ENCODE measurements at regions not wholly inside any gene's neighbourhood (a gene's known extent, or its start where the extent isn't known, plus 50 kb on each side); places are given as distances from the start of the nearest gene placed in this dataset.

DNA sequence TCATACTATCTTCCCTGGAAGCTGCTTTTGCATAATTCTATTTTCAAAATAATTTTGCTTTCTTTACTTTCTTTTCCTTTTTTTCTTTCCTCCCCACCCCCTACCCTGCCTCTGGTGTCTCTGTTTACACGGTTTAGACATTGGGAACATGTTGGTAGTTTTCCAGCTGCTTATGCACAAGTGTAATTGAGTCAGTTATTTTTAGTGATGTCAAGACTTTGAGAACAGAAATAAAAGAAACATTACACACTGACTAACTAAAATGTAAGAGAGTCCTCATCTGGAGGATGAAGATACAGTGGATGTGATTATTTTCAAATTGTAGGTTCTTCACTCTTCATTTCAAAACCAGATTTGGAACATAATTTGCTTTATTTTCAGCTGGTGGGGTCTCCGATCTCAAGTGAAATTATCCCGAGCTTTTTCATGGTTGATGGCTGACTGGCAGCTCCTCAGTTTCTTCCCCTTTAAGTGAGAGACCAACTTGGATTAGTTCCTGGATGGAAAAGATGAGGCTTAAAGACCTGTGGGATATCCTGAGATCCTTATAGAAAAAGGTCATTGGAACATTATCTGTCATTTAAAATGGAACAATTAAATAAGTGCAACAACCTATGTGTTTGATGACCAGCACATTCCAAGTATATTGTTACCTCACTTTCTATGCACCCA lies 154.4 kb upstream of the ZNF462 start:
- no peak for DNase-seq (ENCODE audit: low read depth)

DNA sequence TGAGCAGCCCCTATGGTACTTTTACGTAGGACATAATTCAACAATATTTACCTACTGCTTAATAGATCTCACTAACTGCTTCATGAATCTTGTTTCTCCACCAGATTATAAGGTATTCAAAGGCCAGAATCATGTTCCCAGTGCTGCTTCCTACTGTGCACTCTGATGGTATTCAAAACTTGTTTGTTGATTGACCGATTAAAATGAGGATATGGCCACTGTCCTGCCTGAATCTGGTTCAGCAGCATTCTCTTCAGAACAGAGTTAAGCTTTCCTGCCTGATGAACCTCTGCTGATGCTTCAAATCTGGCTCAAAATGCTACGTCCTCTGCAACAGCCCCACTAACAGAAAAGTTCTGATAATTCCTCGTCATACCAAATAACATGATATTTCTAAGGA lies 150.7 kb upstream of the ZNF462 start:
- DNase-seq (ENCODE audit: low read depth) = no peak

DNA sequence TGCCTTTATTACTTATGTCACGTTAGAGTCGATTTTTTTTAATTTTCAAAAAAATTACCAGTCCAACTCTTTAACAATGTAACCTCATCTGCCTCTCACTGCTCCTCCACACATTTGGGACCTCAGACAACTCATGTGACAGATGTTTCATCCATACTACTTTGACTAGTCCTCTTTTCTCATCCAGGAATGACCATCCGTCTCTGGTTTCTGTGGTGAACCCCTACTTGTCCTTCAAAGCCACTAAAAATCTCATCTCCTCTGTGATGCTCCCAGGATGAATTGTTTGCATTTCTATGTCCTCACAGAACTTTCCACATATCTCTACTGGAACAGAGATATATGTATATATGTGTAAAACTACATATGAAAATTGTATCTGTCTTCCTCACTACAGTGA lies 149.8 kb upstream of the ZNF462 start:
- DNase-seq (ENCODE audit: low read depth) = no peak

DNA sequence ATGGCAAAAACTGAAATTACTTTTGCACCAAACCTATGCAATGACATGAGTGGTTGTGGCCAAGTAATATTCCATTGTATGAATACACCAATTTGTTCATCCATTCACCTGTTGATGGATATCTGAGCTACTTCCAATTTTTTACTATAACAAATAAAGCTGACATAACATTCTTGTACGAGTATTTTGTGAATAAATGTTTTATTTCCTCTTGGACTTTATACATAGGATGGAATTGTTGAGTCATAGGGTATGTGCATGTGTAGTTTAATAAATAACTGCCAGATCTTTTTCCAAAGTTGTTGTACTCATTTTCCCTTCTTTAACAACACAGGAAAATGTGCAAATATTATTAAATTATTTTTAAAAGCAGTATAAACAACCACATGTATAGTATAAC lies 146.1 kb upstream of the ZNF462 start:
- DNase-seq (ENCODE audit: low read depth) = no peak

DNA sequence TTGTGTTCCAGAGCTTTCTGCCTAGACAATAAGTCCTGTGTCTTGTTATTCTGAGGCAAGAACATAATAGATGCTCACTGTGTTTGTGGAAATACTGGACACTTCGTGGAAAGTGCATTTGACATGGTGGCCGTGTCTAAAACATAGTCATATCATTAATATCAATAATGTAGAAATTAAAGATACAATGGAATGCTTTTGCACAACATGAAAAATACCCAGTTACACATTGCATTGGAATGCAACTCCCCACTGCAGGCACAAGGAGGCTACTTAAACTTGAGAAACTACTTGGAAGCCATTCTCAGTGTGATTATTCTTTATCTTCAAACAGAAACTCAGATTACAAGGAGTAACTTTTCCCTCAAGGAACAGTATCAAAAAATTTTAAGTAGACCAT lies 145.3 kb upstream of the ZNF462 start:
- DNase-seq (ENCODE audit: low read depth) = peak; percentile 48

DNA sequence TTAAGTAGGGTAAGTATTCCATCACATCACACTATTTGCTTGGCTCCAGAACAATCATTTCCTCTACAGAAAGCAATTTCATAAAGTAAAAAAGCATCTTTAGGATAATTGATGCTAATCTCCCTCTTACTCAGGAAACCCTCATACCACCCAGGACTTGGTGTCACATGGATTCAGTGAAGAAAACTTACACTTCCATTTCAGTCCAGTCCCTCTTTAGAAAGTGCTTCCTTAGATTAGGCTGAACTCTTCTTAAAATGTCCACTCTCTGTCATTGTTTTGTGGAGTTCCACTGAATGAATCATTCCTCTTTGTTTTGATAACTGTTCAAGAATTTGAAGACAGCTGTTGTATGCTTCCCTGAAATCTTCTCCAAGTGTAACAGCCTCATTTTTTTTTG lies 144.0 kb upstream of the ZNF462 start:
- DNase-seq (ENCODE audit: low read depth) = peak; percentile 27

DNA sequence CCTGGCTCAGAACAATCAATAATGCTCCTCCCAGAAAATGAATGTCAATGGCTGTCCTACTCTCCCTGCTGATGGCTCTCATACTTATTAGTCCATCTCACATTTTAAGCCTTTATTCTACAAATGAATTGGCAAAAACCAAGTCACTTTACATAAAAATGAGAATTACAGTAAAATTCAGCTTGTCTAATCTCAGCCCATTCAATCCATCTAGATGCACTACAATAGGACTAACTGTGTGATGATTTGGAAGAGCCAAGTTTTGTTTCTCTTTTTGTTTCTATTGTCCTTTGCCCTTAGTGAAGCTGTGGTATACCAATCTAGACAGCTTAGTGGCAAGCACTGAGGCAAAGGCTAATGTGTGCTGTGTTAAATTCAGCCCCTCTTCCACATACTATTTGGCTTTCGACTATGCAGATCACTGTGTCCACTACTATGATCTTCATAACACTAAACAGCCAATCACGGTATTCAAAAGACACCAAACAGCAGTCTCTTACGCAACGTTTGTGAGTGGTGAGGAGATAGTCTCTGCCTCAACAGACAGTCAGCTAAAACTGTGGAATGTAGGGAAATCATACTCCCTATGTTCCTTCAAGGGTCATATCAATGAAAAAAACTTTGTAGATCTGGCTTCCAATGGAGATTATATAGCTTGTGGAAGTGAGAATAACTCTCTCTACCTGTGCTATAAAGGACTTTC lies 140.8 kb upstream of the ZNF462 start:
- DNase-seq (ENCODE audit: low read depth) = no peak

DNA sequence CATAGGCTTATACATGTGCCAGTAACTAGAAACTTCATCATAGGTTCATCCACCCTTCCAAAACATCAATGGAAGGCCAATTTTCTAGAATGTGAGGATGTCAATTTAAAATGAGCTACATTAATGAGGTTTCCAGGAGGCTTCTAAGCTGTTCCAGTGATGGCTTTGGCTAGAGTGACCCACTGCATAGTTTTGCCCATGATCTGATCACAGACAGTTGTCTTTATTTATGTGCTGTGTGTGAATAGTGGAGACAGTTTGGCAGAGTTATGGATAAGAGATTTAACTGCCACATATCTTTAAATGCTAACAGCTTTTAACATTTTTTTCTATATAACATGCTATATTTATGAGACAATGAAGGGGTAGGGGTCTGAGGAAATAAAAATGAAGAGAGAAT lies 139.0 kb upstream of the ZNF462 start:
- DNase-seq (ENCODE audit: low read depth) = no peak

DNA sequence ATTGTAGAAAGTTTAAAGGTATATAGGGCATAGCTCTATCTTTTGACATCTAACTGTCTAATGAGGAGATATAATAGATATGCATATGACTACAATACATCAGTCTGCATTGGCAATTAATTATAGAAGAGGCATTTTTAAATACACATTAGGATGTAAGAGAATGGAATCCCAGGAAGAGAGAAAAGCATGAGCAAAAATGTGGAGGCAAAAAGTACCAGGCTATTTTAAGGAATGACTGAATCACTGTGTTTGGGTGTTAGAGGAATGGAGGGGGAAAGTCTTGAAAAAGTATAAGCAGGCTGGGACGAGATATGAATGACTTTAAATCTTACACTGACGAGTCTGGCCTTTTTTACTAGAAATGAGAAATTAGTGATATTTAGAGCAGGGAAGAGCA lies 138.4 kb upstream of the ZNF462 start:
- DNase-seq (ENCODE audit: low read depth) = no peak

DNA sequence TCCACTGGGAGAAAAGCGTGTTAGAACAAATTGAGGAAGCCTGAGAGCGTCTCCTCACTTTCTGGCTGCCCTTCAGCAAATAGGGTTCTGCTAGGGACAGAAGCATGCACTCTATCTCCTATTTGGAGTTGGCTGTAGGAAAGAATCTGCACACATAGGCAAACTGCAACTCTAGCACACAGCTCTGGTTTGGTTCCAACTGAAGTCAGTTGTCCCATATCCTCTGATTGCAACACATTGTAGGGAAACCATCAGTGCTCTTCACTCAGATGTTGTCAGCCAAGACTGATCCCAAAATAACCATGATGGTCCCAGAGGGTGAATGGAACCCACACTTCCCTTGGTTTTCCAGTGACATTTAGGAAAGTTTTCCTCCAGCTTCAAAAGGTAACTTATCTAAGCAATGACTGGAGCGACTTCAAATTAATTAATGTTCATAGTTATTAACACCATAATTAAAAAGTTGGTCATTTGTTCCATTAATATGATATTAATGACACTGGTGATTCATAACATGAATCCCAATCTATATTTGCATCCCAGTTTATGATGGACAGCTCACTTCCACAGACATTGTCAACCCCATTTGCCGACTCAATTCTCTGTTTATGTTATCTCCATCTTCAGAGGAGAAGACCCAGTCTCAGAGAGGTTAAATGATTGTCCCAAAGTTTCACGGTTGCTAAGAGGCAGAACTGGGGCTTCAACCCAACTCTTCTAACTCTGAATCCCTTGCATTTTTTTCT lies 136.7 kb upstream of the ZNF462 start:
- no peak for DNase-seq (ENCODE audit: low read depth)

DNA sequence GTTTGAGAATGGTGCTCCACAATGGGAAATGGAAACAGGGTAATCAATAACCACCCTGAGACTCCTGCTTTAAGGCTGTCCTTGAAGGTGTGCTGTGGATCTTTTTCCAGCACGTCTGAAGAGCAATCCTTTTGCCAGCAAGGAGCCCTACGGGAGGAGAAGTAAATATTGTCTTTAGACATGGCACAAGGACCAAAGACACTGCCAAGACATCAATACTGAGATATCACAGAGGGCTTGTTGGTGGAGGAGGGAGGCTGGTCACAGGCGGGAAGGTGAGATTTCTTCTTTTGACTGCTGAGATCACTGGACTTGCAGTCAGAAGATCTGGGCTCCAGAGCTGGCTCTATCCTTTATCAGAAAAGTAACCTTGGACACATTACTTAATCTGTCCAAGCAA lies 135.0 kb upstream of the ZNF462 start:
- no peak for DNase-seq (ENCODE audit: low read depth)

DNA sequence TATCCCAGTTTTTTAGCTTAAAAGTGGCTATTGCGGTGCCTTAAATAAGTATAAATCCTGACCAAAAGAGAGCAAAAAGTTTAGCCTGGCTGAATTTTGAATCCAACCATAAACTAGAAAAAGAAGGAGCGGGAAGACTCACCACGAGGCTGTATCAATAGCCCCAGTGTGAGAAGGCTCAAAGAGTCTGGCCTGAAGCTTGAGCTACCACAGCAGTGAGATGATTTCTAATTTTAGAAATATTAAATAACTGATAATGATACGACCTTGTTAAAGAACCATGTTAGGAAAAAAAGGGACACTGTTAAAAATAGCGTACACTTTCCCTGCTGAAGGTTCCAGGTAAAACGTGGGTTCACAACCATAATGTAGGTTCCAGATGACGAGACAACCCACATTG lies 134.1 kb upstream of the ZNF462 start:
- no peak for DNase-seq (ENCODE audit: low read depth)

DNA sequence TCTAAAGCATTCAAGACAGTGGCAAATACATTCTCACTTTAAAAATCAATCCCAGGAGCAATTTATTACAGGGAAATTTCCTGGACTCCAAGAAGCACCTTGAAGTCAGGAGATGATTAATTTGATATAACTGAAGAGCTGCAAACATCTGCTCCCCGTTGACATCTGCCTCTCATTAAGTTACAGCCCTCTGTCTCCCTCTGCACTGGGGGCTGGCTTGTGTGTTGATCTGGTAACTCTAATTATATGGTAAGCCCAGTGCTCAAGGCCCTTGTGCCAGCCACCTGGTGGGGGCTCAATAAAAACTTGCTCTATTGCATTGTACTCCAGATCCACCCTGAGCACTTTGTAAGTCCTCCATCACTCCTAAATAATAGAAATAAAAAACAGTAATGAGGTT lies 131.1 kb upstream of the ZNF462 start:
- no peak for DNase-seq (ENCODE audit: low read depth)

DNA sequence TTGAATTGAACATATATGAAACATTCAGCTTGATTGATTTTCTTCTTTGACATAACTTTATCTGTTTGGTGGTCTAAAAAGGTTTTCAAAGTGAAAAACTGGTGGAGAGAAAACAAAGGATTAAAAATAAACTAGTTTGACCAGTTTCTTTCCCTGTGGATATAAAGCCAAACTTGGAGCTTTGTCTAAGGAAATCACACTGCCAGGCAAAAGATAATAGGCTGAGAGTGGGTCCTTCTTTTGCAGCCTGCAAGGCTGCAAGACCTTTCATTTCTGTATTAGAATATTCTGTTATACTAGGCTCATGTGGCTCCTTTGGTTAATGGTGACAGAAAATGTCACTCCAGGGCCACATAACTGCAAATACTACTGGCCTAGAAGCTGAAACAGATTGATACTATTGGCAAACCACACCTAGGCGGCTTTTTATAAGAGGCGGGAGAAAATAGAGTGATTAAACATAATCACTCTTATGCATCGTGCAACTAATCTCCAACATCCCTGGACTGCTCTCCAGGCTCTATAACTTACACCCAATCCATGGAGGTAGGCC lies 129.1 kb upstream of the ZNF462 start:
- DNase-seq (ENCODE audit: low read depth) = no peak

DNA sequence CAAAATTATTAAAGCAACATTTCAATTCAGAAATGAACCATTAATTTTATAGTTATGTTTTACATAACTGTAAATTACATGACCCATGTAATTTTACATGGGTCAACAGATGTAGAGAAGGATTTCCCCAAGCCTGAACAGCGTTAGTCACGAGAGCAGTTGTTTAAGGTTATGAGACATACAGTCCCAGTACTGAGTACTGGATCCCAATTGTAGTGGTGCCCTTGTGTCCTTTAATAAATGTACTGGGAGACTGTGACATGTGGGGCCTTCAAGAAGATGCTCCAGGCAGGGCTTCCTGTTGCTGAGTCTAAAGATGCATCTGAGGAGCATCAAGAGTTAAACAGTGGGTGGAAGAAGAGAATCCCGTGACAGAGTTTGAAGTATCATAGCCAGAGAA lies 125.5 kb upstream of the ZNF462 start:
- DNase-seq (ENCODE audit: low read depth) = no peak

DNA sequence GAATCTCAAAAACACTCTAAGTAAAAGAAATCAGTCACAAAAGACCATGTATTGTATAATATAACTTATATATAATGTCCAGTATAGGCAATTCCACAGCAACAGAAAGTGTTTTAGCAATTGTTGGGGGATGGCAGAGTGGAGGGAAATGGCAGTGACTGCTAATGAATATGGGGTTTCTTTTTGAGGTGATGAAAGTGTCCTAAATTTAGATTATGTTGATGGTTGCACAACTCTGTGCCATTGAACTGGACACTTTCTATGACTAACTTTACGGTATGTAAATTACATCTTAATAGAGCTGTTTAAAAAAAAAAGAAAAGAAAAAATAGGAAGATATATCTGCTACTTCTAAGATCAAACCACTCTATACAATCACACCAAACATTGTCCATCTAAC lies 124.9 kb upstream of the ZNF462 start:
- DNase-seq (ENCODE audit: low read depth) = no peak

DNA sequence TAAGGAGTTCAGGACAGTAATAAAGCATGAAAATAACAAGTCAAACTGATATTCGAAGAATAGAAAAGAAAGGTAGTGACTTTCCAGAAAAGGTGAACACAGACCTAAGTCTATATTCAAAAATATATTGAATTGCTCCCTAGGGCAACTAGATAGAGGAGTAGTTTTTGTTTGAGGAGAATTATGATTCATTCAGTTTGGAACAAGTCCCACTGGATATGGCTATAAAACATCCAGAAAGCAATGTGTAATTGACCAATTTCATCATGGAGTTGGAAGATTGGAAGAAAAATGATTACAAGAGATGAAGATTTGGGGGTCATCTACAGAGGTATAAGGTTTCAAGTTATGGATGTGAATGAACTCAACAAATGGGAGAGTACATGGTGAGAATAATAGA lies 117.5 kb upstream of the ZNF462 start:
- no peak for DNase-seq (ENCODE audit: low read depth)

DNA sequence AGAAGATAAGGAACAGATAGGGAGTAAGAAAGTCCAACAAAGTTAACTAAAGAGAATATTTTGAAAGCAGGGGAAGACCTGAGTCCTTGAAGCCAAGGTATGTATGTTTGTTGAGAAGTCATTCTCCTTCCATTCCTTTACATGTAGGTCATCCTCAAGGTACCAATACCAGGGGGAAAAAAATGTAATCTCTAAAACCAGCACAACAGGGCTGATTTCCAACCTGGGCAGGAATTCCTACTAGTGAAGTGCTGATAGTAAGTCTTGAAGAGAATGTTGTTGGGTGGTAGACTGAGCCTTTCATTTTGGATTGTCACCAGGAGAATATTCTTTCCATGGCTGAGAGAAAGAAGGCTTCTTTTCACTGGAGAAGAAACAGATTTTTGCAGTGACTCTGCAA lies 117.1 kb upstream of the ZNF462 start:
- no peak for DNase-seq (ENCODE audit: low read depth)

DNA sequence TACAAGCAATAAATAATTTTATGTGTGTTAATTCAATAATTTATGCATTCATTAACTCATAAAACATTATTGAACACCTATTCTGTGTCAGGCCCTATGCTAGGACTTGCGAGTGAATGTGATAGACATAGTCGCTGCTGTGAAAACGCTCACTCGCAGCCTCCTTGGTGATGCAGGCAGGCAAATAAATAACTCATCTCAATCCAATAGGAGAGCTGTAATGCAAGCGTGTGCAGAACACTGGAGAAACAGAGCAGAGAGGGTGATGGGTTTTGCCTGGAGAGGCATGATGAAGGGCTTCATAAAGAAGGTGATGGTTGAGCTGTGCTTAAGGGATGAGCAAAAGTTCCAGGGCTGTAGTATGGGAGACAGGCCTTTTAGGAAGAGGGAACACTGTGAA lies 111.3 kb upstream of the ZNF462 start:
- no peak for DNase-seq (ENCODE audit: low read depth)

DNA sequence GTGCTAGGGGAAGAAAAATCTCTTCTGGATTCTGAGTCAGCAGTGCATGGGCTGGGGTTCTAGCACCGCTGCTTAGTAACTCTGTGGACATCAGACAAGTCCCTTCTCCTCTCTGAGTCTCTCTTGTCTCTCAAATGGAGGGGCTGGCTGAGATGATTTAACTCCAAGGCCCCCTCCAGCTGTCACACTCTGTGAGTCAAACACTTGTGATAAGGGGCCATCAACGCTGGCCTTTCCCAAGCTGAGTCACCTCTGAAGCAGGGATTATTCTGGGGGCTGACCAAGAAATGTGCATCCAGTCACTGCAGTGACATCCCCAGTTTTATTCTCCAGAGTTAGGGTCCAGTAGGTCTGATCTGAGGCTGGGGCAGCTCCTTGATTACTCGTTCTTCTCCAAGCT lies 110.4 kb upstream of the ZNF462 start:
- DNase-seq (ENCODE audit: low read depth) = peak; percentile 13

DNA sequence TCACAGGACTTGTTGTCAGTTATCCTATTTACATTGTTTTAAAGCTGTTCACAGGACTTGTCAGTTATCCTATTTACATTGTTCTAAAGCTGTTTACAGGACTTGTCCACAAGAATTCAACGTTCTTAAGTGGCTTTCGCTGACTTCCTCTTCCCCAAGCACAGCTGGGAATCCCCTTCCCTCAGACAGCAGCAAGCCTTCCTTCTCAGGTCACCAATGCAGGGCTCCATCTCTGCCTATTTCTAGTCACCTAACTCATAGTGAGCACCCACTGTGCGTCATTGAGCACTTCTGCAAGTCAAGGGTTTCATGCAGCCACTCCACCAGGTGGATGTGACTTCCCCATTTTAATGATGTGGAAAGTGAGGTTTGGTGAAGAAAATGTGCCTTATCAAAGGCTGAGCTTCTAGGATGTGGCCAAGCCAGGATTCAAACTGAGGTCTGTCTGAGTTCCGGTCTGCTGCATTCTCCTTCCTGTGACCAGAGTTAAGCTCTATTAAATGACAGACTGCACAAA lies 109.8 kb upstream of the ZNF462 start:
- peak; percentile 16 for DNase-seq (ENCODE audit: low read depth)

DNA sequence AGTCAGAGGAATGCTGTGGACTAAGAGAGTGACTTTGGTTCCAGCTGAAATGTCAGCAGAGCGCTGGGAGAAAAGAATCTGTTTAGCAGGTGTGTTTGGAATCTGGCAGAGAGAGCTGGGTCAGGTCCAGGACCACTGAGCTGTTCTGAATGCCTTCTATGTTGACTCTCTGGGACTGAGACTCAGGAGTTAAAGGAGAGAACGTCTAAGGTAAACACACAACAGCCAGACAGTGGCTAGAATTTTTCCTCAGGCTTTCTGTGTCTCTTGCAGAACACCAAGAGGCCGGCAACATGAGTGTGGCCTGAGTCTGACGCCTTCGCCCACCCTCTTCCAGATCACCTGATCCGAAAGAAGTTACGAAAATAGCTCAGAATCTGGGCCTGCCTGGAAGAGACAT lies 107.2 kb upstream of the ZNF462 start:
- no peak for DNase-seq (ENCODE audit: low read depth)

DNA sequence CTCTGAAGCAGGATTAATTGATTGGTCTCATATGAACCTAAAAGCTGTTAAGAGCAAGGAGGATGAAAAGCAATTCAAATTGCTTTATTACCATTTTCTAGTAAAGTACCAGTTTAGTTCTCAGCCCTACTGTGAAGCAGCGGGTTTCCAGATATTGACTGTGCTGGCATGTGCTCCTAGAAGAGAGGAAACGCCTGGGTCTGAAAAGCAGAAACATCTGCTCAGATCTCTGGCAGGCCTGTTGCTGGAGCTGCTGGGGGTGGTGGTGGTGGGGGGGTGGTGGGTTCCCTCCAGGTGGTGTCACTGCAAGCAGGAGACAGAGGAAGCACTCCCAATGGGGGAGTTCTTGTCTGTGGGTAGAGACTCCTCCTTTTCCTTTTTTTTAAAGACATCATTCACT lies 105.5 kb upstream of the ZNF462 start:
- DNase-seq (ENCODE audit: low read depth) = no peak

Measured in M059J (cell line).